Transverse colon (tissue), 4 donors: ENCODE measurements at regions not wholly inside any gene's neighbourhood (a gene's known extent, or its start where the extent isn't known, plus 50 kb on each side); places are given as distances from the start of the nearest gene placed in this dataset.

Experiments used
- DNase-seq: peaks from one replicate; pipeline ENCODE4 v3.0.0-alpha.2; 2019
- H3K27ac ChIP-seq, 4 donors: fragments of 200-600 bp; sonication (generic); 2 replicates each; pipeline ENCODE4 v1.5.1; 2016 to 2018; ENCODE audit warnings: inconsistent platforms in 4 of 4
- H3K27me3 ChIP-seq: fragments of 200-600 bp; sonication (generic); 2 replicates; pipeline ENCODE4 v1.5.1; 2017; ENCODE audit warnings: inconsistent platforms
- H3K36me3 ChIP-seq, 4 donors: fragments of 200-600 bp; sonication (generic); 2 replicates each; pipeline ENCODE4 v1.5.1; 2017 to 2019; ENCODE audit warnings: inconsistent platforms in 4 of 4
- H3K4me1 ChIP-seq, 4 donors: fragments of 200-600 bp; sonication (generic); 2 replicates each; pipeline ENCODE4 v1.5.1; 2017 to 2020; ENCODE audit warnings: inconsistent platforms in 4 of 4
- H3K4me3 ChIP-seq, 4 donors: fragments of 200-600 bp; sonication (generic); 1 replicate in 1 of 4; 2 replicates in 3 of 4; pipeline versions ENCODE4 v1.5.1 to v1.6.1; 2017 to 2019; ENCODE audit warnings: inconsistent platforms in 4 of 4
- H3K9me3 ChIP-seq, 2 donors: fragments of 200-600 bp; sonication (generic); 2 replicates each; pipeline ENCODE4 v1.5.1; 2017 to 2019; ENCODE audit warnings: inconsistent platforms in 2 of 2
- EP300 ChIP-seq: sonication (generic); formaldehyde crosslinking; IDR thresholded peaks from one replicate; pipeline ENCODE4 v1.6.1; 2017; ENCODE audit warnings: antibody characterized with exemption, low read depth
- POLR2A ChIP-seq: fragments of 450-650 bp; IDR thresholded peaks from one replicate; pipeline ENCODE4 v1.6.1; 2016; ENCODE audit warnings: antibody characterized with exemption, mild to moderate bottlenecking, moderate library complexity
- POLR2AphosphoS5 ChIP-seq, 3 donors: sonication (generic); formaldehyde crosslinking; IDR thresholded peaks; one replicate each; pipeline ENCODE4 v1.6.1; 2016; ENCODE audit warnings: antibody characterized with exemption in 3 of 3
- WGBS, 2 donors: methylation state at CpG; one replicate each; pipeline ENCODE4 v1.1.5; 2018; ENCODE audit warnings: low coverage in 1 of 2; 5-methylcytosine and 5-hydroxymethylcytosine counted together
- in situ Hi-C, 4 donors: fragments of 200-750 bp; cut with MboI; loops; one replicate each; pipeline versions ENCODE4 v1.15.0 to v1.15.1; 2017; ENCODE audit warnings: low sequenced_read_pairs in 3 of 4, low pct_ligation_motif_present in 1 of 4, low pct_unique_long_range_greater_than_20kb in 1 of 4
- intact Hi-C: fragments of 100-400 bp; cut with DNase I; formaldehyde crosslinking; loops from one replicate; pipeline ENCODE4 v1.15.1; 2023; ENCODE audit warnings: low total_unique reads
- TF ChIP-seq, protein P1 (sequence below), 5 experiments: fragments of 200-600 bp in 3 of 5; fragments of 450-650 bp in 2 of 5; sonication (generic) in 3 of 5; IDR thresholded peaks; 1 replicate in 2 of 5; 2 replicates in 3 of 5; pipeline ENCODE4 v1.5.1; 2016 to 2017; ENCODE audit warnings: antibody characterized with exemption in 5 of 5, inconsistent platforms in 3 of 5, mild to moderate bottlenecking in 2 of 5, moderate library complexity in 1 of 5

DNA sequence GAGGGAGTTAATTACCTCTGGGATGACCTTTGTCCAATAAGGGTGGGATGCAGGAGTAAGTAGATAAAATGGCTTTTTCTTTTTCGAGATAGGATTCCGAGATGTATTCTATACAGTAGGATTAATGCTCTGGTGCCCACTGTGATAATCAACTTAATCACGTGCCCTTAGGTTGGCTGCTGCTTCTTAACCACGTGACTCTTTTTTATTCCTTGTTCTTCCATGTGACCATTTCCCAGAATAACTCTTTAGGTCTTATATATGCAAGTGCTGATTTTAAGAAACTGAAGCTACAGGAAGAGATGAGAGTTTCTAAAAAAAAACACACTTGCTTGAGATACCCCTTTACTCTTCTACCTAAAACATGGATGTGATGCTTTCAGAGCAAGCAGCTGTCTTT, 1628.9 kb downstream of the PCDH7 start:
- WGBS, 2 donors, result 86 to 88% methylated on average over 4 of the region's 4 CpGs
- DNase-seq, result no peak
- in situ Hi-C loops (no loop called here), intact Hi-C loops (no loop called here)
- Histone ChIP-seq H3K36me3 (no peaks in the 10 kb centered on the region), H3K9me3 (no peaks in the 10 kb centered on the region), H3K27me3 (no peaks in the 10 kb centered on the region), H3K27ac (no peak overlapping the region), H3K4me1 (no peaks in the 10 kb centered on the region), H3K4me3 (no peak overlapping the region)
- TF ChIP-seq EP300 (no peak), POLR2AphosphoS5 (IDR thresholded peaks at IDR 0.05) (no peak), POLR2A (no peak)
- TF ChIP-seq, protein P1, sequence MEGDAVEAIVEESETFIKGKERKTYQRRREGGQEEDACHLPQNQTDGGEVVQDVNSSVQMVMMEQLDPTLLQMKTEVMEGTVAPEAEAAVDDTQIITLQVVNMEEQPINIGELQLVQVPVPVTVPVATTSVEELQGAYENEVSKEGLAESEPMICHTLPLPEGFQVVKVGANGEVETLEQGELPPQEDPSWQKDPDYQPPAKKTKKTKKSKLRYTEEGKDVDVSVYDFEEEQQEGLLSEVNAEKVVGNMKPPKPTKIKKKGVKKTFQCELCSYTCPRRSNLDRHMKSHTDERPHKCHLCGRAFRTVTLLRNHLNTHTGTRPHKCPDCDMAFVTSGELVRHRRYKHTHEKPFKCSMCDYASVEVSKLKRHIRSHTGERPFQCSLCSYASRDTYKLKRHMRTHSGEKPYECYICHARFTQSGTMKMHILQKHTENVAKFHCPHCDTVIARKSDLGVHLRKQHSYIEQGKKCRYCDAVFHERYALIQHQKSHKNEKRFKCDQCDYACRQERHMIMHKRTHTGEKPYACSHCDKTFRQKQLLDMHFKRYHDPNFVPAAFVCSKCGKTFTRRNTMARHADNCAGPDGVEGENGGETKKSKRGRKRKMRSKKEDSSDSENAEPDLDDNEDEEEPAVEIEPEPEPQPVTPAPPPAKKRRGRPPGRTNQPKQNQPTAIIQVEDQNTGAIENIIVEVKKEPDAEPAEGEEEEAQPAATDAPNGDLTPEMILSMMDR (IDR thresholded peaks at IDR 0.05), result no peak

DNA sequence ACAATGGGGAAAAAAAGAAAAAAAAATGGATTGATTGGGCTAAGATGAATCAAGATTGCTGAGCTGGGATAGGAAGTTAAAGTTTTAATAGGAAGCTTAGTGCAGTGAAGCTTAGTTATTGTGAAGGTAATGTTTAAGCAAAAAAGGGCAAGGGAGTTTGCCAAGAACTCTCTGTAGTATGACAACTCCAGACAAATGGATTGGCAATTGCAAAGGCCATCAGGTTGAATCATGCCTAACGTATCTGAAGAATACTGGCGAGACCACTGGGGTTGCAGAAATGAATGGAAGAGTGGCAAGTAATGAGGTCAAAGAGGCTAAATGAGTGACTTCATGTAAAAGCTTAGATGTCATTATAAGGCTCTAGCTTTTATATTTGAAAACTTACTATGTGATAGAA, 1654.0 kb downstream of the PCDH7 start:
- H3K4me1 ChIP-seq, result no peaks in the 10 kb centered on the region
- no peak overlapping the region for H3K4me3 ChIP-seq
- DNase-seq, result no peak
- TF ChIP-seq EP300 (no peak), POLR2AphosphoS5 (IDR thresholded peaks at IDR 0.05) (no peak), POLR2A (no peak)
- TF ChIP-seq, protein P1 (IDR thresholded peaks at IDR 0.05), result no peak
- in situ Hi-C loops (no loop called here), intact Hi-C loops (no loop called here)
- WGBS, 2 donors, result 74 to 86% methylated on average over 2 of the region's 2 CpGs
- no peaks in the 10 kb centered on the region for H3K27me3 ChIP-seq
- no peaks in the 10 kb centered on the region for H3K9me3 ChIP-seq
- H3K36me3 ChIP-seq, result no peaks in the 10 kb centered on the region
- H3K27ac ChIP-seq, result no peak overlapping the region

DNA sequence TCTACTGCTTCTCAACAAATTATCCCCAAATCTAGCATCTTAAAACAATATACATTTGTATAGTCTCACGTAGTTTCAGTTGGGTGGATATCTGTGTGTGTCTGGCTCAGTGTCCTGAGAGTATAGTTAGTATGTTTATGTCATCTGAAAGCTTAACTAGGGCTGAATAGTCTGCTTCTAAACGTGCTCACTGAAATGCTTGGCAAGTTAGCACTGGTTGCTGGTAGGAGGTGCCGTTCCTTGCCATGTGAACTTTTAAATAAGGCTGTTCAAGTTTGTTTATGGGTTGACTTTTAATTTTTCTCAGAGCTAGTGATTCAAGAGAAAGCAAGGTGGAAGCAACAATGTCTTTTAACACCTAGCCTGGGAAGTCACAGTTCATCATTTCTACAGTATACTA, 1673.6 kb downstream of the PCDH7 start:
- Histone ChIP-seq H3K27ac (no peak overlapping the region), H3K36me3 (no peaks in the 10 kb centered on the region), H3K4me3 (no peak overlapping the region), H3K9me3 (no peaks in the 10 kb centered on the region), H3K4me1 (no peaks in the 10 kb centered on the region), H3K27me3 (no peaks in the 10 kb centered on the region)
- no peak for DNase-seq
- in situ Hi-C loops (no loop called here), intact Hi-C loops (no loop called here)
- TF ChIP-seq, protein P1 (IDR thresholded peaks at IDR 0.05), result no peak
- no peak for TF ChIP-seq POLR2AphosphoS5 (IDR thresholded peaks at IDR 0.05)
- TF ChIP-seq POLR2A, result no peak
- TF ChIP-seq EP300, result no peak
- 45 to 50% methylated on average over 3 of the region's 3 CpGs for WGBS, 2 donors

DNA sequence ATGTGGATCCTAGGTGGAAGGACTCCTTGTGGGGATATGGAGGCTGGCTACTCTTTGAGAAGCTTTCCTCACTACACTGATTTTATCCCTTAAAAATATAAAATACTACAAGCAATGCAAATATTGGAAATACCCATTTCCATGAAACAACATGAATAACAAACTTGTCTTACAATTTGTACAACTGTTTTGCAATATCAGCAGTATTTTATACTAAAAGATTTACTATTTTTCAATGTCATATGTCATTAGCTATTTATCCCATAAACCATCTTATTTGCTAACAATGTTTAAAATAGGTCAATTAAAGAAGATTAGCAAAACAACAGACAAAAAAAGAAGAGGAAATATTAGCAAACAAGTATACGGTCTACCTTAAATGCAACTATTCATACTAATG, 1674.1 kb downstream of the PCDH7 start:
- H3K27me3 ChIP-seq, result no peaks in the 10 kb centered on the region
- no peaks in the 10 kb centered on the region for H3K4me1 ChIP-seq
- no peak overlapping the region for H3K27ac ChIP-seq
- in situ Hi-C loops (no loop called here), intact Hi-C loops (no loop called here)
- H3K36me3 ChIP-seq, result no peaks in the 10 kb centered on the region
- WGBS, 2 donors, result 83 to 93% methylated on average over 1 of the region's 1 CpG
- no peak for DNase-seq
- no peak overlapping the region for H3K4me3 ChIP-seq
- no peaks in the 10 kb centered on the region for H3K9me3 ChIP-seq
- TF ChIP-seq EP300, result no peak
- no peak for TF ChIP-seq POLR2AphosphoS5 (IDR thresholded peaks at IDR 0.05)

DNA sequence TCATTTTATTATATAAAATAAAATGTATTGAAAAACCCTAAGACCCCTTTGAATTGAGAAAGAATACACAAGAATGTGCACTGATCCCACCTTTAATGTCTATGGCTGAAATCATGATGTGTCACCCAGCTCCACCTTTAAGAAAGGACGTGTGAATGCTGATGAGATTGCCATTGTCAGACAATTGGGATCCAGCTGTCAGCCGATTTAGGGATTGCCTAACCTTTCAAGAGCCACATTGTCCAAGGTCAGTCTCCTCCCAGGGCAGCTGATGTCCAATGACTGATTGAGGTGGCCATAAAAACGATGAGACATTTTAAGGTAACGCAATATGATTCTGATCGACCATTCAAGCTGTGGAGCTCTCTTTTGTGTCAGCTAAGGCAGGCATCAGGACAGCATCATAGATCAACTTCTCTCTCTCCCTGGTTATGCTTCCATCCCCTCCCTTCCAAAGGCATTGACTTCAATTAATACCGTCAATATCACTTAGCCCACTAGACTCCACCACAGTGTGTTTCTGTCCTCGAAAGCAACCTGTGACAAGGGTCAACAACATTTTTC, 1676.4 kb downstream of the PCDH7 start:
- TF ChIP-seq POLR2A, result no peak
- TF ChIP-seq POLR2AphosphoS5 (IDR thresholded peaks at IDR 0.05), result no peak
- TF ChIP-seq EP300, result no peak
- TF ChIP-seq, protein P1 (IDR thresholded peaks at IDR 0.05), result no peak
- Histone ChIP-seq H3K36me3 (no peaks in the 10 kb centered on the region), H3K9me3 (no peaks in the 10 kb centered on the region), H3K4me1 (no peaks in the 10 kb centered on the region), H3K27ac (no peak overlapping the region), H3K27me3 (no peaks in the 10 kb centered on the region), H3K4me3 (no peak overlapping the region)
- intact Hi-C loops, result no loop called here
- no peak for DNase-seq
- in situ Hi-C loops, result no loop called here
- WGBS, 2 donors, result 69 to 79% methylated on average over 6 to 7 of the region's 7 CpGs
